ENCODE measurements at regions not wholly inside any gene's neighbourhood (a gene's known extent, or its start where the extent isn't known, plus 50 kb on each side); places are given as distances from the start of the nearest gene placed in this dataset.

DNA sequence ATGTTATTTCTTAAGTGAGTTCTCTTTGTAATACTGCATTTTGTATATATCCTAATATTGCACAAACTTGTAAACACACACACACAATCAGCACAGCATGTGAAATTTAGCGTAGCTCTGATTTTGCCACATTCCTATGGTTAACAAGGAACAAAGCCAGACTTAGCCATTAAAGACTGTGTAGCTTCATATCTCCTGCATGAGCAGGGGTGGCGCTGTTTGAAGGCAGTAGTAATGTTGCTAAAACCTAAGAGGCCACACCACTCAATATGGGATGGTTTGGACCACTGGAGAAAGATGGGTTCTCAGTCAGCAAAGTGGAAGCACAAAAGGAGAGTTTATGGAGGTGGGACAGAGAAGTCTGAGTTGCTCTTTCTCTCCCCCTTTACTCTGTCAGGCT lies 61.1 kb upstream of the RND3 start:
- CTCF ChIA-PET, result no interaction called here

GRCh38 chr2:150545916-150546315 lies 58.4 kb upstream of the RND3 start:
- H3K4me2 ChIP-seq, result no peak overlapping the region
- CTCF ChIA-PET, result no interaction called here
- POLR2A ChIA-PET (ENCODE audit: unreplicated experiment), result no interaction called here
- no peaks in the 10 kb centered on the region for H3K4me1 ChIP-seq (replicated peaks; ENCODE audit: insufficient read depth)
- no peaks in the 10 kb centered on the region for H3K9me3 ChIP-seq (ENCODE audit: insufficient read depth, low read depth)
- BruUV-seq (replicated peaks), result no TSS peak
- intact Hi-C loops (cut with micrococcal nuclease; ENCODE audit: unreplicated experiment), result no loop called here
- no peaks in the 10 kb centered on the region for H3K27me3 ChIP-seq (ENCODE audit: insufficient read depth, low read depth)
- H3K4me3 ChIP-seq, result no peak overlapping the region
- no peak overlapping the region for H2AFZ ChIP-seq
- no peaks in the 10 kb centered on the region for H3K36me3 ChIP-seq (ENCODE audit: low read depth)
- H3K9me2 ChIP-seq (ENCODE audit: insufficient read depth), result no peaks in the 10 kb centered on the region
- H3K27ac ChIP-seq, result no peak overlapping the region
- H3F3A ChIP-seq (ENCODE audit: insufficient read depth, low read depth), result no peaks in the 10 kb centered on the region
- TF ChIP-seq, protein P1, sequence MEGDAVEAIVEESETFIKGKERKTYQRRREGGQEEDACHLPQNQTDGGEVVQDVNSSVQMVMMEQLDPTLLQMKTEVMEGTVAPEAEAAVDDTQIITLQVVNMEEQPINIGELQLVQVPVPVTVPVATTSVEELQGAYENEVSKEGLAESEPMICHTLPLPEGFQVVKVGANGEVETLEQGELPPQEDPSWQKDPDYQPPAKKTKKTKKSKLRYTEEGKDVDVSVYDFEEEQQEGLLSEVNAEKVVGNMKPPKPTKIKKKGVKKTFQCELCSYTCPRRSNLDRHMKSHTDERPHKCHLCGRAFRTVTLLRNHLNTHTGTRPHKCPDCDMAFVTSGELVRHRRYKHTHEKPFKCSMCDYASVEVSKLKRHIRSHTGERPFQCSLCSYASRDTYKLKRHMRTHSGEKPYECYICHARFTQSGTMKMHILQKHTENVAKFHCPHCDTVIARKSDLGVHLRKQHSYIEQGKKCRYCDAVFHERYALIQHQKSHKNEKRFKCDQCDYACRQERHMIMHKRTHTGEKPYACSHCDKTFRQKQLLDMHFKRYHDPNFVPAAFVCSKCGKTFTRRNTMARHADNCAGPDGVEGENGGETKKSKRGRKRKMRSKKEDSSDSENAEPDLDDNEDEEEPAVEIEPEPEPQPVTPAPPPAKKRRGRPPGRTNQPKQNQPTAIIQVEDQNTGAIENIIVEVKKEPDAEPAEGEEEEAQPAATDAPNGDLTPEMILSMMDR (conservative IDR thresholded peaks at IDR 0.05), result no peak
- TF ChIP-seq EZH2 (IDR thresholded peaks at IDR 0.05; ENCODE audit: low read depth), result no peak
- no peaks in the 10 kb centered on the region for H3K79me2 ChIP-seq (ENCODE audit: low read depth)
- no peak for DNase-seq
- no peaks in the 10 kb centered on the region for H4K20me1 ChIP-seq (ENCODE audit: insufficient read depth)

More for the DNA sequence above, 61.1 kb upstream of the RND3 start:
- Histone ChIP-seq H3K9me3 (ENCODE audit: insufficient read depth, low read depth) (no peaks in the 10 kb centered on the region), H2AFZ (no peak overlapping the region), H3K27ac (no peak overlapping the region), H3K4me1 (replicated peaks; ENCODE audit: insufficient read depth) (no peaks in the 10 kb centered on the region), H3K27me3 (ENCODE audit: insufficient read depth, low read depth) (no peaks in the 10 kb centered on the region), H3K4me3 (no peak overlapping the region), H3K4me2 (no peak overlapping the region), H3K36me3 (ENCODE audit: low read depth) (no peaks in the 10 kb centered on the region), H3F3A (ENCODE audit: insufficient read depth, low read depth) (no peaks in the 10 kb centered on the region), H3K9me2 (ENCODE audit: insufficient read depth) (no peaks in the 10 kb centered on the region), H4K20me1 (ENCODE audit: insufficient read depth) (no peaks in the 10 kb centered on the region), H3K79me2 (ENCODE audit: low read depth) (no peaks in the 10 kb centered on the region)
- no peak for DNase-seq
- no TSS peak for BruUV-seq (replicated peaks)
- POLR2A ChIA-PET (ENCODE audit: unreplicated experiment), result interaction anchor here (0.5 to 0.6 kb wide), 2 partner anchors 26 to 852 kb away, joined by 3 read pairs; no protein-coding TSS in a partner anchor
- TF ChIP-seq, protein P1 (conservative IDR thresholded peaks at IDR 0.05), result peak; percentile 39; the same call in 1 of the 2 replicates
- no peak for TF ChIP-seq EZH2 (IDR thresholded peaks at IDR 0.05; ENCODE audit: low read depth)
- intact Hi-C loops (cut with micrococcal nuclease; ENCODE audit: unreplicated experiment), result no loop called here

DNA sequence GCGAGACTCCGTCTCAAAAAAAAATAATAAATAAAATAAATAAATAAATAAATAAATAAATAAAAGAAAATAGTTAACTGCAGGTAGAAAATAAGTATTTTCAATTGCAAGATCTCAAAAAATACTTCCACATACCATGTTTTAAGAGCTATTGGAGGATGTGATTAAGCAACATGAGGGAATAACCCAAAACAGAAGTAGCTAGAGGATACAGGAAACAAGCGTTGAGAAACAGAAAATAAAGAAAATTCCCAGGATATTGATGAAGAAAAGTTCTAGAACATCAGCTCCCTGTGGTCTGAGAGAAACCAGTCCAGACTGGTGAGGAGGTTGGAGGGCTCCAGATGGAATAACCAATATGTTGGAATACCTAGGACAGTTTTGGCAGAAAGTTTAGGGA lies 57.3 kb upstream of the RND3 start:
- Histone ChIP-seq H3K4me1 (replicated peaks; ENCODE audit: insufficient read depth) (no peaks in the 10 kb centered on the region), H3K4me3 (no peak overlapping the region), H3K27me3 (ENCODE audit: insufficient read depth, low read depth) (no peaks in the 10 kb centered on the region), H3K9me2 (ENCODE audit: insufficient read depth) (no peaks in the 10 kb centered on the region), H3K36me3 (ENCODE audit: low read depth) (no peaks in the 10 kb centered on the region), H3K79me2 (ENCODE audit: low read depth) (no peaks in the 10 kb centered on the region), H3K9me3 (ENCODE audit: insufficient read depth, low read depth) (no peaks in the 10 kb centered on the region), H2AFZ (no peak overlapping the region), H3K27ac (no peak overlapping the region), H4K20me1 (ENCODE audit: insufficient read depth) (no peaks in the 10 kb centered on the region), H3K4me2 (no peak overlapping the region), H3F3A (ENCODE audit: insufficient read depth, low read depth) (no peaks in the 10 kb centered on the region)
- no peak for DNase-seq
- BruUV-seq (replicated peaks), result no TSS peak
- TF ChIP-seq EZH2 (IDR thresholded peaks at IDR 0.05; ENCODE audit: low read depth), result no peak
- intact Hi-C loops (cut with micrococcal nuclease; ENCODE audit: unreplicated experiment), result no loop called here
- POLR2A ChIA-PET (ENCODE audit: unreplicated experiment), result no interaction called here
- CTCF ChIA-PET, result interaction anchor here (0.7 kb wide), 1 partner anchor 511 kb away, joined by 4 read pairs; no protein-coding TSS in a partner anchor

- H3K79me2 ChIP-seq (ENCODE audit: low read depth), result no peaks in the 10 kb centered on the region
- no peak overlapping the region for H3K4me2 ChIP-seq
- no peaks in the 10 kb centered on the region for H3K36me3 ChIP-seq (ENCODE audit: low read depth)
- TF ChIP-seq, protein P1 (conservative IDR thresholded peaks at IDR 0.05), result no peak
- no peak for TF ChIP-seq EZH2 (IDR thresholded peaks at IDR 0.05; ENCODE audit: low read depth)
- H3K4me1 ChIP-seq (replicated peaks; ENCODE audit: insufficient read depth), result no peaks in the 10 kb centered on the region
- H4K20me1 ChIP-seq (ENCODE audit: insufficient read depth), result no peaks in the 10 kb centered on the region
- no peaks in the 10 kb centered on the region for H3F3A ChIP-seq (ENCODE audit: insufficient read depth, low read depth)
- no TSS peak for BruUV-seq (replicated peaks)
- ChIA-PET POLR2A (ENCODE audit: unreplicated experiment) (no interaction called here), CTCF (no interaction called here)
- no peak overlapping the region for H3K4me3 ChIP-seq
- no peaks in the 10 kb centered on the region for H3K9me2 ChIP-seq (ENCODE audit: insufficient read depth)
- H3K9me3 ChIP-seq (ENCODE audit: insufficient read depth, low read depth), result no peaks in the 10 kb centered on the region
- no peak overlapping the region for H2AFZ ChIP-seq
- intact Hi-C loops (cut with micrococcal nuclease; ENCODE audit: unreplicated experiment), result no loop called here
- H3K27ac ChIP-seq, result no peak overlapping the region
- no peaks in the 10 kb centered on the region for H3K27me3 ChIP-seq (ENCODE audit: insufficient read depth, low read depth)
- DNase-seq, result no peak
Observed at GRCh38 chr2:150542692-150543091, 55.2 kb upstream of the RND3 start.

Data from PC-9 (cell line).